Astrocyte of the spinal cord (primary cell): ENCODE measurements at regions not wholly inside any gene's neighbourhood (a gene's known extent, or its start where the extent isn't known, plus 50 kb on each side); places are given as distances from the start of the nearest gene placed in this dataset.

Source experiments
- DNase-seq: peaks from one replicate; pipeline ENCODE4 v3.0.0; 2011; ENCODE audit warnings: low read depth, low spot score
- H3K4me3 ChIP-seq: 2 replicates; pipeline ENCODE4 v1.5.1; 2011; ENCODE audit warnings: low read depth, mild to moderate bottlenecking, low read length, moderate library complexity
- in situ Hi-C: cut with HindIII; loops from 2 replicates; pipeline ENCODE4 v1.10.0; 2017; ENCODE audit warnings: low sequenced_read_pairs
- TF ChIP-seq, protein P1 (sequence below): IDR thresholded peaks from 2 replicates; pipeline ENCODE4 v1.5.1; 2012; ENCODE audit warnings: low read depth, mild to moderate bottlenecking, low read length, inconsistent platforms

DNA sequence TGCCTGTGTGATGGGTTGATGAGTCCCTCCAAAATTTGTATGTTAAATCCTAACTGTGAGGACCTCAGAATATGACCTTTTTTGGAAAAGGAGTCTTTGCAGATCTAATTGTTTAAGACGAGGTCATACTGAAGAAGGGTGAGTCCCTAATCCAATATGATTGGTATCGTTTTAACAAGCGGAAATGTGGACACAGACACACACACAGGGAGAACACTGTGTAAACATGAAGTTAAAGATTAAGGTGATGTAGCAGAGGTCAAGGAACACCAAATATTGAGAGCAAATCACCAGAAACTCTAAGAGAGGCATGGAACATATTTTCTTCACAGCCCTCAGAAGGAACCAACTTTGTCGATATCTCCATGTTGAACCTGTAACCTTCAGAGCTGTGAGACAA is 1106.7 kb downstream of the SLC6A15 start:
- H3K4me3 ChIP-seq, result no peak overlapping the region
- DNase-seq, result no peak
- in situ Hi-C loops, result no loop called here
- TF ChIP-seq, protein P1, sequence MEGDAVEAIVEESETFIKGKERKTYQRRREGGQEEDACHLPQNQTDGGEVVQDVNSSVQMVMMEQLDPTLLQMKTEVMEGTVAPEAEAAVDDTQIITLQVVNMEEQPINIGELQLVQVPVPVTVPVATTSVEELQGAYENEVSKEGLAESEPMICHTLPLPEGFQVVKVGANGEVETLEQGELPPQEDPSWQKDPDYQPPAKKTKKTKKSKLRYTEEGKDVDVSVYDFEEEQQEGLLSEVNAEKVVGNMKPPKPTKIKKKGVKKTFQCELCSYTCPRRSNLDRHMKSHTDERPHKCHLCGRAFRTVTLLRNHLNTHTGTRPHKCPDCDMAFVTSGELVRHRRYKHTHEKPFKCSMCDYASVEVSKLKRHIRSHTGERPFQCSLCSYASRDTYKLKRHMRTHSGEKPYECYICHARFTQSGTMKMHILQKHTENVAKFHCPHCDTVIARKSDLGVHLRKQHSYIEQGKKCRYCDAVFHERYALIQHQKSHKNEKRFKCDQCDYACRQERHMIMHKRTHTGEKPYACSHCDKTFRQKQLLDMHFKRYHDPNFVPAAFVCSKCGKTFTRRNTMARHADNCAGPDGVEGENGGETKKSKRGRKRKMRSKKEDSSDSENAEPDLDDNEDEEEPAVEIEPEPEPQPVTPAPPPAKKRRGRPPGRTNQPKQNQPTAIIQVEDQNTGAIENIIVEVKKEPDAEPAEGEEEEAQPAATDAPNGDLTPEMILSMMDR, result no peak

DNA sequence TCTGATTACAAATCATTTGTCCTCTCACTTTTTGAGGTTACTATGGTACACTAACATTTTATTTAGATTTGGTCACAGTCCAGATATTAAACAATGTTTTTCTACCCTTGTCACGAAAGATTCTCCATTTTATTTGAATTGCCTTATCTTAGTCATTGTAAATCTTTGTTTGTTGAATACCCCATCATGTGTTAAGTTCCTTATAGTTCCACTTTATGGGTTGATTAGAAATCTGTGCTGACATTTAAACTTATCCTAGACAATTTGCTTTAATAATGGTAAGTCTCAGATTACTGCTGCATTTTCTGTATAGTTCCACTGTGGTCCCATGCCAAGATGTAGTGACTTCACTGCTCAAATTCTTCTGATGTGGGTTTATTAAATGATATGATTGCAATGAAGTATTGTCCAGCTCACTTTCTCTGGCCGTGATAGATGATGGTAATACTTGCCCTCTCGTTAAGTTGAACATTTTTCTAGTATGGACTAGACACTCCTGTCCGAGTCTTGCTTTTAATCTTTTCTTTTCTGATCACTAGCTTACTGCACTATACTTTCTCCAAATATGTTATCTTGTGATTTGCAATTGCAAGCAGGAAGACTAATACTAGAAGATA is 1107.3 kb downstream of the SLC6A15 start:
- no peak overlapping the region for H3K4me3 ChIP-seq
- in situ Hi-C loops, result no loop called here
- no peak for DNase-seq
- TF ChIP-seq, protein P1, result no peak

DNA sequence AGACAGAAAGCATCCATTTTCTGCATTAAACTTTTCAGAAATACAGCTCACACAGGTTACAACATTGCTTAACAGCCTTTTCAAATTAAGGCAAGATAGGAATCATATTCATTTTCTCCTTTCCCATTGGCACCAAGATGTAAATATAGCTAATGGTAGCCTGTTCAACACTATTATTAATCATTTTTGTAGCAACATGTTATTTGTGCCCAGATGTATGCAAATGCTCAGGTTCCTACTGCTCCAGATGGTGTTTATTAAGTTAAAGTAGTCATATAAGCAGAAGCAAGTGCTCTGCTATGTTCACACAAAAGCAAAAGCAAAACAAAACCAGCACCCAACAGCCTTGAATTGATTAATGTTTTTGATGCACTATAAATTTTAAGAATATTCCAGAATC is 1110.6 kb downstream of the SLC6A15 start:
- H3K4me3 ChIP-seq, result no peak overlapping the region
- in situ Hi-C loops, result no loop called here
- TF ChIP-seq, protein P1, result no peak
- DNase-seq, result no peak

DNA sequence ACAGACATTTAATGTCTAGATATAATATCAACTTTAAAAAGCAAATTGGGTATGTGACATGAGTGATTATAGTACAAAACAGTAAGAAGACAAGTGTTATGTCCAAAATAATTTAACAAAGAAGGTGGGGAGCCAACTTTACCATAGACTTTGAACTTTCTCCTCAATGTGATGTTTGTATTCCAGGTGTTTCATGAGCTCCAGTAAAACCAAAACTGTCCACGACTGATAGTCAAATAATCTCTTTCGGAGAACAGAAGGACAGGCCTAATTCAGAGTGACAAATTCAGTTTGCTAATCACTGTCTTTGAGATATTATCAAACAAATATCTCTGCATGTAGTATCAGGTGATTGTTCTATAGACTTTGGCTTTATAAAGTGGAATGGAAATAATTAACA is 1112.6 kb downstream of the SLC6A15 start:
- DNase-seq, result no peak
- no peak overlapping the region for H3K4me3 ChIP-seq
- in situ Hi-C loops, result no loop called here
- TF ChIP-seq, protein P1, result no peak

DNA sequence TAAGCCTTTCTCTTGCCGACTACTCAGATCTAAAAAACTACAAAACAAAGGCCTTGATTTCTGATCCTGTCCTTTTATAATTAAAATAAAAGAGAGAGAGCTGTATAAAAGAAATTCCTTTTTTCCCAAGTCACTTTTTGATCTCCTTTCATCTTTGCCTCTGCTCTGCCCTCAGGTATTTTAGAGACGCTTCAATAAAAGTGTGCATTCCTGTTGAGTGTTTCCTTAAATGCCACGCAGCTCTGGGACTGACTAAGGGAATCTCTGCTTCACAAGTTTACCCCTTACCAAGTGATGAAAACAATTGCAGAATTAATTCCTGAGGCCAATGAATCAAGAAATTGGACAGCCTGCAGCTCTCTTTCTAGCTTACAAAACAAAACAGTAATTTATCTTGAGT is 1109.8 kb downstream of the TMTC2 start:
- TF ChIP-seq, protein P1, result no peak
- no peak overlapping the region for H3K4me3 ChIP-seq
- in situ Hi-C loops, result no loop called here
- DNase-seq, result no peak

DNA sequence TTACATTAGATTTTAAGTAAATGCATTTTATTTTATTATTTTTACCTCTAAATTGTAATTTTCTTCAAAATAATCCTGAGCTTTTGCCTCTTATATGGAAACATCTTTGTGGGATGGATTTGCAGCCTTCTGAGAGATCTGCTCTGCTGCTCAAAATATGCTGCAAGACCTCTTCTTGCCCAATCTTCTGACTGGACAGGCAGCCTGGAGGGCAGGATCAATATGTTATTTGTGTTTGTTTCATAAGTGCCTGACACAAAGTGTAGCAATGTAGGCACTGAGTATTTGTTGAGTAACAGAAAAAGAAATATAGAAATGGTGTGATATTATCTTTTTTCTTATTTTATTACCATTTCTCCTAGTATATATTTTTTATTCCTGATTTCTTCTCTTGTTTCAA is 1106.9 kb downstream of the TMTC2 start:
- no peak for DNase-seq
- TF ChIP-seq, protein P1, result no peak

More for the DNA sequence above, 1106.9 kb downstream of the TMTC2 start:
- in situ Hi-C loops, result no loop called here
- no peak overlapping the region for H3K4me3 ChIP-seq
